WTC11 (cell line): ENCODE measurements at regions not wholly inside any gene's neighbourhood (a gene's known extent, or its start where the extent isn't known, plus 50 kb on each side); places are given as distances from the start of the nearest gene placed in this dataset.

Experiments used
- ATAC-seq: fragments of 200-7000 bp; cut with Tn5 transposase; 2 replicates; pipeline ENCODE4 v1.10.0; 2021; ENCODE audit warnings: mild to moderate bottlenecking, moderate library complexity
- CTCF ChIA-PET: fragments of 300-600 bp; sonication (Branson Sonifier 250); formaldehyde crosslinking; loops from one replicate; lab custom pipeline; 2021; ENCODE audit warnings: antibody characterized with exemption; lab: Charles Lee
- POLR2A ChIA-PET: fragments of 350-600 bp; sonication (Branson Sonifier 250); formaldehyde crosslinking; loops from one replicate; lab custom pipeline; 2021; ENCODE audit warnings: antibody characterized with exemption; lab: Charles Lee
- DNase-seq: peaks from one replicate; pipeline ENCODE4 v3.0.0; 2021; ENCODE audit warnings: low spot score
- H3K27ac Mint-ChIP-seq: 2 replicates; pipeline ENCODE4 v1.8.0; 2021; ENCODE audit warnings: mixed read lengths
- H3K27me3 Mint-ChIP-seq: 2 replicates; pipeline ENCODE4 v1.8.0; 2021; ENCODE audit warnings: low read depth, mild to moderate bottlenecking, moderate library complexity, mixed read lengths
- H3K36me3 Mint-ChIP-seq: 2 replicates; pipeline ENCODE4 v1.8.0; 2021; ENCODE audit warnings: mixed read lengths
- H3K4me1 Mint-ChIP-seq: 2 replicates; pipeline ENCODE4 v1.8.0; 2022; ENCODE audit warnings: mixed read lengths
- H3K4me3 Mint-ChIP-seq: 2 replicates; pipeline ENCODE4 v1.8.0; 2021; ENCODE audit warnings: mild to moderate bottlenecking, moderate library complexity, mixed read lengths
- H3K9me3 Mint-ChIP-seq: 2 replicates; pipeline ENCODE4 v1.8.0; 2021; ENCODE audit warnings: mixed read lengths
- E2F1 ChIP-seq: sonication (generic); formaldehyde crosslinking; IDR thresholded peaks from 2 replicates; pipeline ENCODE4 v1.8.0; 2022; ENCODE audit warnings: mild to moderate bottlenecking, missing genetic modification reagents
- GRHL2 ChIP-seq: fragments of 250-450 bp; sonication (Bioruptor Pico); IDR thresholded peaks from 2 replicates; pipeline ENCODE4 v1.8.0; 2022; ENCODE audit warnings: mild to moderate bottlenecking, moderate library complexity; ENCODE audit not compliant: insufficient replicate concordance, severe bottlenecking
- JUN ChIP-seq: sonication (generic); formaldehyde crosslinking; IDR thresholded peaks from 2 replicates; pipeline ENCODE4 v1.8.0; 2023; ENCODE audit warnings: mild to moderate bottlenecking, missing genetic modification reagents
- MYBL2 ChIP-seq: sonication (generic); formaldehyde crosslinking; IDR thresholded peaks from 2 replicates; pipeline ENCODE4 v1.8.1; 2023; ENCODE audit warnings: mild to moderate bottlenecking, moderate library complexity, missing genetic modification reagents
- PRDM15 ChIP-seq: sonication (generic); formaldehyde crosslinking; IDR thresholded peaks from 2 replicates; pipeline ENCODE4 v1.8.0; 2022; ENCODE audit warnings: missing genetic modification reagents
- RELA ChIP-seq: sonication (generic); formaldehyde crosslinking; IDR thresholded peaks from 2 replicates; pipeline ENCODE4 v1.8.1; 2022; ENCODE audit warnings: missing genetic modification reagents, mild to moderate bottlenecking, borderline replicate concordance
- ZBTB21 ChIP-seq: sonication (generic); formaldehyde crosslinking; IDR thresholded peaks from 2 replicates; pipeline ENCODE4 v1.8.1; 2023; ENCODE audit warnings: mild to moderate bottlenecking, missing genetic modification reagents, borderline replicate concordance
- ZNF317 ChIP-seq: sonication (generic); formaldehyde crosslinking; IDR thresholded peaks from 2 replicates; pipeline ENCODE4 v1.8.1; 2023; ENCODE audit warnings: low read depth, mild to moderate bottlenecking, moderate library complexity, missing genetic modification reagents, borderline replicate concordance
- ZNF396 ChIP-seq: fragments of 250-450 bp; sonication (Bioruptor Pico); IDR thresholded peaks from 2 replicates; pipeline ENCODE4 v1.8.0; 2021; ENCODE audit warnings: mild to moderate bottlenecking, moderate library complexity, borderline replicate concordance
- ZNF532 ChIP-seq: fragments of 250-450 bp; sonication (Bioruptor Pico); IDR thresholded peaks from 2 replicates; pipeline ENCODE4 v1.9.0; 2021; ENCODE audit warnings: mild to moderate bottlenecking, borderline replicate concordance
- TF ChIP-seq, protein P1 (sequence below): sonication (generic); formaldehyde crosslinking; IDR thresholded peaks from 2 replicates; pipeline ENCODE4 v1.8.0; 2023; ENCODE audit warnings: missing genetic modification reagents, mild to moderate bottlenecking, borderline replicate concordance
- TF ChIP-seq, protein P2 (sequence below): sonication (generic); formaldehyde crosslinking; IDR thresholded peaks from 2 replicates; pipeline ENCODE4 v1.8.1; 2022; ENCODE audit warnings: low read depth, missing genetic modification reagents, borderline replicate concordance
- TF ChIP-seq, protein P3 (sequence below): sonication (generic); formaldehyde crosslinking; IDR thresholded peaks from 2 replicates; pipeline ENCODE4 v1.8.1; 2022; ENCODE audit warnings: low read depth, mild to moderate bottlenecking, moderate library complexity, missing genetic modification reagents, borderline replicate concordance

- Mint-ChIP-seq H3K36me3 (no peaks in the 10 kb centered on the region), H3K4me1 (no peaks in the 10 kb centered on the region), H3K4me3 (no peak overlapping the region), H3K27ac (no peak overlapping the region), H3K27me3 (no peaks in the 10 kb centered on the region), H3K9me3 (no peaks in the 10 kb centered on the region)
- DNase-seq, result no peak
- no peak for ATAC-seq
- ChIA-PET POLR2A (no interaction called here), CTCF (no interaction called here)
- TF ChIP-seq ZNF317 (no peak), ZNF532 (no peak), ZNF396 (CRISPR knock-in tag) (no peak), GRHL2 (CRISPR knock-in tag) (no peak), RELA (CRISPR knock-in tag) (no peak), ZBTB21 (no peak), PRDM15 (CRISPR knock-in tag) (no peak), E2F1 (CRISPR knock-in tag) (no peak), MYBL2 (CRISPR knock-in tag) (no peak), JUN (no peak)
- TF ChIP-seq, protein P1, sequence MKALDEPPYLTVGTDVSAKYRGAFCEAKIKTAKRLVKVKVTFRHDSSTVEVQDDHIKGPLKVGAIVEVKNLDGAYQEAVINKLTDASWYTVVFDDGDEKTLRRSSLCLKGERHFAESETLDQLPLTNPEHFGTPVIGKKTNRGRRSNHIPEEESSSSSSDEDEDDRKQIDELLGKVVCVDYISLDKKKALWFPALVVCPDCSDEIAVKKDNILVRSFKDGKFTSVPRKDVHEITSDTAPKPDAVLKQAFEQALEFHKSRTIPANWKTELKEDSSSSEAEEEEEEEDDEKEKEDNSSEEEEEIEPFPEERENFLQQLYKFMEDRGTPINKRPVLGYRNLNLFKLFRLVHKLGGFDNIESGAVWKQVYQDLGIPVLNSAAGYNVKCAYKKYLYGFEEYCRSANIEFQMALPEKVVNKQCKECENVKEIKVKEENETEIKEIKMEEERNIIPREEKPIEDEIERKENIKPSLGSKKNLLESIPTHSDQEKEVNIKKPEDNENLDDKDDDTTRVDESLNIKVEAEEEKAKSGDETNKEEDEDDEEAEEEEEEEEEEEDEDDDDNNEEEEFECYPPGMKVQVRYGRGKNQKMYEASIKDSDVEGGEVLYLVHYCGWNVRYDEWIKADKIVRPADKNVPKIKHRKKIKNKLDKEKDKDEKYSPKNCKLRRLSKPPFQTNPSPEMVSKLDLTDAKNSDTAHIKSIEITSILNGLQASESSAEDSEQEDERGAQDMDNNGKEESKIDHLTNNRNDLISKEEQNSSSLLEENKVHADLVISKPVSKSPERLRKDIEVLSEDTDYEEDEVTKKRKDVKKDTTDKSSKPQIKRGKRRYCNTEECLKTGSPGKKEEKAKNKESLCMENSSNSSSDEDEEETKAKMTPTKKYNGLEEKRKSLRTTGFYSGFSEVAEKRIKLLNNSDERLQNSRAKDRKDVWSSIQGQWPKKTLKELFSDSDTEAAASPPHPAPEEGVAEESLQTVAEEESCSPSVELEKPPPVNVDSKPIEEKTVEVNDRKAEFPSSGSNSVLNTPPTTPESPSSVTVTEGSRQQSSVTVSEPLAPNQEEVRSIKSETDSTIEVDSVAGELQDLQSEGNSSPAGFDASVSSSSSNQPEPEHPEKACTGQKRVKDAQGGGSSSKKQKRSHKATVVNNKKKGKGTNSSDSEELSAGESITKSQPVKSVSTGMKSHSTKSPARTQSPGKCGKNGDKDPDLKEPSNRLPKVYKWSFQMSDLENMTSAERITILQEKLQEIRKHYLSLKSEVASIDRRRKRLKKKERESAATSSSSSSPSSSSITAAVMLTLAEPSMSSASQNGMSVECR (CRISPR knock-in tag), result no peak
- TF ChIP-seq, protein P2, sequence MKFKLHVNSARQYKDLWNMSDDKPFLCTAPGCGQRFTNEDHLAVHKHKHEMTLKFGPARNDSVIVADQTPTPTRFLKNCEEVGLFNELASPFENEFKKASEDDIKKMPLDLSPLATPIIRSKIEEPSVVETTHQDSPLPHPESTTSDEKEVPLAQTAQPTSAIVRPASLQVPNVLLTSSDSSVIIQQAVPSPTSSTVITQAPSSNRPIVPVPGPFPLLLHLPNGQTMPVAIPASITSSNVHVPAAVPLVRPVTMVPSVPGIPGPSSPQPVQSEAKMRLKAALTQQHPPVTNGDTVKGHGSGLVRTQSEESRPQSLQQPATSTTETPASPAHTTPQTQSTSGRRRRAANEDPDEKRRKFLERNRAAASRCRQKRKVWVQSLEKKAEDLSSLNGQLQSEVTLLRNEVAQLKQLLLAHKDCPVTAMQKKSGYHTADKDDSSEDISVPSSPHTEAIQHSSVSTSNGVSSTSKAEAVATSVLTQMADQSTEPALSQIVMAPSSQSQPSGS (CRISPR knock-in tag), result no peak
- TF ChIP-seq, protein P3, sequence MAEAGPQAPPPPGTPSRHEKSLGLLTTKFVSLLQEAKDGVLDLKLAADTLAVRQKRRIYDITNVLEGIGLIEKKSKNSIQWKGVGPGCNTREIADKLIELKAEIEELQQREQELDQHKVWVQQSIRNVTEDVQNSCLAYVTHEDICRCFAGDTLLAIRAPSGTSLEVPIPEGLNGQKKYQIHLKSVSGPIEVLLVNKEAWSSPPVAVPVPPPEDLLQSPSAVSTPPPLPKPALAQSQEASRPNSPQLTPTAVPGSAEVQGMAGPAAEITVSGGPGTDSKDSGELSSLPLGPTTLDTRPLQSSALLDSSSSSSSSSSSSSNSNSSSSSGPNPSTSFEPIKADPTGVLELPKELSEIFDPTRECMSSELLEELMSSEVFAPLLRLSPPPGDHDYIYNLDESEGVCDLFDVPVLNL, result no peak
Measured at GRCh38 chr9:31137176-31138160, 1247.0 kb upstream of the ACO1 start.
